Hematopoietic multipotent progenitor cell treated with erythropoietin and hydrocortisone succinate and interleukin-3 and kit ligand, for 4 days (in vitro differentiated cells): ENCODE measurements at regions not wholly inside any gene's neighbourhood (a gene's known extent, or its start where the extent isn't known, plus 50 kb on each side); places are given as distances from the start of the nearest gene placed in this dataset.
"Not testable (repeated sequence)": the region's sequence is repeated elsewhere in the genome, so short reads cannot be mapped to it uniquely, and the experiment has no call there.

Source experiments
- DNase-seq: peaks from one replicate; pipeline ENCODE4 v3.0.0-alpha.2; 2015

GRCh38 chr1:38787041-38787440 lies 72.5 kb downstream of the RRAGC start:
- DNase-seq, result no peak

DNA sequence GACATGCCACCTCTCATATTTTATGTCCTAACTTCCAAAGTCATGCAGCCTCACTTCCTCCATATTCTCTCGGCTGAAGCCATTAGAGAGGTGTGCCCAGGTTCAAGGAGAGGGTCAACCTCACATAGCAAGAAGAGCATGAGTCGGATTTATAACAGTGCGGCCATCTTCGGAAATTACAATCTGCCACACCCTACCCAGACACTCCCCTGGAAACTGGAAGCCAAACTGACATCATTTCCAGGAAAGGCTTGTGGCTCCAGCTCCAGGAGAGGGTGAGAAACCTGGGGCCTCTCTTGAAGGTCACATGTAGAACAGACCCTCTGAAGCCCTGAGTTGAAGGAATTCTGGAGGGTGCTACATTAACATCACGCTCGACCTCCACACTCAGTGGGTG lies 73.5 kb downstream of the RRAGC start:
- no peak for DNase-seq

GRCh38 chr1:38785285-38786039 lies 74.1 kb downstream of the RRAGC start:
- no peak for DNase-seq

GRCh38 chr1:38784452-38785284 lies 74.9 kb downstream of the RRAGC start:
- no peak for DNase-seq

- no peak for DNase-seq
Measured at GRCh38 chr1:38783640-38784229, 75.8 kb downstream of the RRAGC start.

- DNase-seq, result no peak
Measured at GRCh38 chr1:38781872-38782617, 77.5 kb downstream of the RRAGC start.

GRCh38 chr1:38780133-38780532 lies 79.4 kb downstream of the RRAGC start:
- DNase-seq, result no peak

- no peak for DNase-seq
Measured at GRCh38 chr1:38779491-38779890, 80.1 kb downstream of the RRAGC start.

- no peak for DNase-seq
Measured at GRCh38 chr1:38778521-38778920, 81.1 kb downstream of the RRAGC start.

GRCh38 chr1:38778051-38778450 lies 81.5 kb downstream of the RRAGC start:
- DNase-seq, result no peak

- DNase-seq, result peak; percentile 27
Measured at GRCh38 chr1:38777464-38777957, 82.1 kb downstream of the RRAGC start.

- DNase-seq, result no peak
Measured at GRCh38 chr1:38776466-38777065, 83.0 kb downstream of the RRAGC start.

DNA sequence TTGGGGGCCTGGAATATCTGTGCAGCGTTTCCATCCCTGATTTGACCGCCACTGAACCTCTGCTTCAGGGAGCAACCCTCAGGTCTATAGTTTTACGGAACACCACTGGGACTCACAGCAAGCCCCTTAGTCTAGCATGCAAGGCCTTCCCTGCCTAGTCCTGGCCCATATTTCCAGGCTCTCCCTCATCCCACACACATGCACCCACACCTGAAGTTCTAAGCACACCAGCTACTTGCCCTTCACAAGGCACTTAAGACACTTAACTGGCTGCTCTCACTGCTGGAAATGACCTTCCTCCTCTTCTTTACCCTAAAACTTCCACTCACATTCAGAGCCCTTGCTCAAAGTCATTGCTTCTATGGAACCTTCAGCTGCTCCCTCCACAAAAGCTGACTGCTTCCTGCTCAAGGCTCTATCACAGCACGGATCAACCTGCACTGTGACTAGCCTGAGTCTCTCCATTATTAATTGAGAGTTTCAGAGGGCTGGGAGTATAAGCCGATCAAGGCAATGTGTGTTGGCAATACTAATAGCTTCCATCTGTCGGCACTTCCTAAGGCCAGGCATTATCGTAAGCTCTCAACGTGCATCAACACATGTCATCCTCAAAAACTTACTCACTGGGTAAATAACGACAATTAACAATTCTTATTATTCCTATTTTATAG lies 84.3 kb downstream of the RRAGC start:
- DNase-seq, result no peak

DNA sequence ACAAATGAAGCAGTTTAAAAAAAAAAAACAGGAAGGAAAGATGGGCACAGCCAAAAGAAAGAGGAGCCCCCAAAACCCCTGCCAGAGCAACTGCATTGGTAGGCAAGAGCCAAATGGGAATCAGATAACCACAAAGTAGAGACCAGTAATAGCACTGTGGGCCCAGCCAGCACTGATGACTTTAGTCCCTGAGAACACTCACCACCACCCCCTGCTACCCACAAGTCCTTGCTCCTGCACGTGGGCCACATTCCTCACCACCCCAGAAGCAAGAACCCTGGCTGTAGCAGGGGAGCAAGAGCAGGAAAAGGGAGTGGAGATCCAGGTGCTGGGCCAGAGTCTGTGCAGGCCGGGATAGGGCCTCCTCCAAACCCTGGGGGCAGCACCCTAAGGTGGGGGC lies 86.1 kb downstream of the RRAGC start:
- DNase-seq, result no peak

DNA sequence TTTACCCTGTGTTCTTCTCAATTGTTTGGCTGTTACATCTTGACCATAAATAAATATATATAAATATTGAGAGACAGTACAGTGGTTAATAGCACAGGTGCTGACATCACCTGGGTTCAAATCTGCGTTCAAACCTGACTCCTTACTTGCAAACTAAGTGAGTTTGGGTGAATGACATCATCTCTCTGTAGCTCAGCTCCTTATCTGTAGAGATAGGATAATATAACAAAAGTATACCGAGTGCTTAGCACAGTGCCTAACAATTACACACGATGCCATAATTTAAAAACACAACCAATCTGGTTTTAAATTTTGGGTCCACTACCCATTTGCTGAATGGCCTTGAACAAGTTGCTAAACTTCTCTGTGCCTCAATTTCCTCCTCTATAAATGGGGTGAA lies 86.6 kb downstream of the RRAGC start:
- DNase-seq, result no peak

DNA sequence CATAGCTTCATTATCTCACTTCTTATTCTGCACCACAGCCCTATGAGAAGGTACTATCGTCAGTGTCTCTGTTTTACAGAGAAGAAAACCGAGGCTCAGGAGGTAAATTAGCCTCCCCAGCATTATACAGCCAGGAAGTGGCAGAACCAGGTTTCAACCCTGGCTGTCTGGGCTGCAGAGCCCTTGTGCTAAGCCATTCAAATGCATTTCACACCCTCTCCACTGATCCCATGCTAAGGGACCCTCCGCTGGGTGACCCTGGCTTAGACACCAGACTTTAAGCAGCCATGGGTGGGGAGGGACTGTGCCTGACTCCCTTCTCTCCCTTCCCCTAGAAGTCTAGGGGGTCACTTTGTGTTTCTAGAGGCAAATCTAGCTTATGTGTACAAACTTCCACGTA lies 87.5 kb downstream of the RRAGC start:
- no peak for DNase-seq

DNA sequence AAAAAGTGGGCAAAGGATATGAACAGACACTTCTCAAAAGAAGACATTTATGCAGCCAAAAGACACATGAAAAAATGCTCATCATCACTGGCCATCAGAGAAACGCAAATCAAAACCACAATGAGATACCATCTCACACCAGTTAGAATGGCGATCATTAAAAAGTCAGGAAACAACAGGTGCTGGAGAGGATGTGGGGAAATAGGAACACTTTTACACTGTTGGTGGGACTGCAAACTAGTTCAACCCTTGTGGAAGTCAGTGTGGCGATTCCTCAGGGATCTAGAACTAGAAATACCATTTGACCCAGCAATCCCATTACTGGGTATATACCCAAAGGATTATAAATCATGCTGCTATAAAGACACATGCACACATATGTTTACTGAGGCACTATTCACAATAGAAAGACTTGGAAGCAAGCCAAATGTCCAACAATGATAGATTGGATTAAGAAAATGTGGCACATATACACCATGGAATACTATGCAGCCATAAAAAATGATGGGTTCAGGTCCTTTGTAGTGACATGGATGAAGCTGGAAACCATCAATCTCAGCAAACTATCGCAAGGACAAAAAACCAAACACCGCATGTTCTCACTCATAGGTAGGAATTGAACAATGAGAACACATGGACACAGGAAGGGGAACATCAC lies 88.9 kb downstream of the RRAGC start:
- DNase-seq, result not testable (repeated sequence)

- DNase-seq, result no peak
Measured at GRCh38 chr1:38766125-38766524, 93.4 kb downstream of the RRAGC start.

DNA sequence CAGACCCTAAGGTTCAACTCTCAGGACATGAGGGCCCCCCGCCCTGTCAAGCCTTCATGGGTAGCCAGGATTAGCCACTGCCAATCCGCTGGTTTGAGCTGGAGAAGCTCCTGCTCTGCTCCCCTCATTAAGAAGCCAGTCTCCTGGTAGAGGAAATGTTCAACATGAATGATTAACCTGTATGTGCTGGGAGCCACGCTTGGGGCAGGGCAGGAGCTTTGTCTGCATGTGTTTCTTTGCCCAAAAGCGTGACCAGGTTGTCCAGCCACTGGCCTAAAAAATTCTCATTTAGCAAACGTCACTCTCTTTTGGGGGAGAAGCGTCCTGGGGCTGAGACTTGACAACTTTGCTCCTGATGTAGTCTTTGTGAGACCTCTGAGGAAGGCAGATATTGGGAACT lies 96.5 kb downstream of the RRAGC start:
- DNase-seq, result no peak

- no peak for DNase-seq
Measured at GRCh38 chr1:38760562-38760961, 99.0 kb downstream of the RRAGC start.

DNA sequence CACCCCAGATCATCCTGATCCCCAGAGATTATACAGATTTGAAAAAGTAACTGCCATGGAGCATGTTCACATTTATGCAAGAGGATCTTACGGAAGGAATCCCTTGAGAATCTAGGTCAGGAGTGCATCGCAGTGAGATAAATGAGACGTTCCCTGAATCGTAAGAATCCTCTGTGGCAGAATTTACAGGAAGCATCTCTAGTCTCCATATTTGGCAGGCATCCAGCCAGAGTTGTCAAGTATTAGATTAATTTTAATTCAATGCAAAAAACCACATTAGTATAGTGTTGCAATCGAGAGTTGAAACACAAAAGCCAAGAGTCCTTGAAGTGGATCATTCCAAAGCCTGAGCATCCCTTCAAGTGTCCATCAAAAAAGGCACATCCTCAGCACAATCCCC lies 100.8 kb downstream of the RRAGC start:
- DNase-seq, result peak; percentile 18
